ENCODE measurements at regions not wholly inside any gene's neighbourhood (a gene's known extent, or its start where the extent isn't known, plus 50 kb on each side); places are given as distances from the start of the nearest gene placed in this dataset.

DNA sequence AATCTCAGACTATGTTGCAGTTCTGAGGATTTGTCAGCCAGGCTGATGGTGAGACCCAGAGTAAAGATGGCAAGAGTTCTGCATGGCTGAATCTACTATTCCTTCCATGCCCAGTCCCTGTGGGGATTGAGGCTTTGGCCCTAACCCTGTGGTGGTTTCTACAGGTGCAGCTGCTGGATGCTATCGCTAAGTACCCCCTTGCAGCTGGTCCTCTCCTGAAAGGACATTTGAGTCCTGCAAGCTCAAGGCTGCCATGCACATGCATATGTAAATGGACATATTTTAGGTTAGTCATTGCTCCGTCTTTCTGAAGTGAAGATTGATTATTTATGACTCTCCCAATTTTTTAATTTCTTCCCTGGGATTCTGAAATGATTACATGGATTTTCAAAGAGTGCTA lies 1122.2 kb upstream of the CELF2 start:
- DNase-seq (ENCODE audit: low read depth, low spot score) (no peak), FAIRE-seq (no peak), ATAC-seq (no peak)
- ChIA-PET POLR2A (no interaction called here), RAD21 (ENCODE audit: unreplicated experiment) (no interaction called here), SMC1A (ENCODE audit: uncharacterized antibody, unreplicated experiment) (no interaction called here), CTCF (no interaction called here)
- Histone ChIP-seq H3K27me3 (replicated peaks in 1 of 2; ENCODE audit: control insufficient read depth in 2 of 2, insufficient read depth in 2 of 2, low read length in 1 of 2) (no peaks in the 10 kb centered on the region), H3K9me3 (replicated peaks; ENCODE audit: control insufficient read depth, insufficient read depth, low read length) (no peaks in the 10 kb centered on the region), H3K9ac (ENCODE audit: control insufficient read depth, insufficient read depth, low read length) (no peak overlapping the region), H3K79me2 (ENCODE audit: control insufficient read depth, insufficient read depth, low read length) (no peaks in the 10 kb centered on the region), H2AFZ (ENCODE audit: control insufficient read depth, low read depth, low read length) (no peak overlapping the region), H3K4me2 (ENCODE audit: control insufficient read depth, insufficient read depth) (no peak overlapping the region), H3K4me3 (no peak overlapping the region), H3K27ac (ENCODE audit: control insufficient read depth, insufficient read depth) (no peak overlapping the region), H3K4me1 (ENCODE audit: control insufficient read depth, insufficient read depth, low read length) (no peaks in the 10 kb centered on the region), H3K36me3 (ENCODE audit: control insufficient read depth in 2 of 2, insufficient read depth in 2 of 2, low read length in 1 of 2) (no peaks in the 10 kb centered on the region), H4K20me1 (ENCODE audit: control insufficient read depth, insufficient read depth) (no peaks in the 10 kb centered on the region)
- in situ Hi-C loops (cut with MboI) = no loop called here
- no TSS peak for BruUV-seq (replicated peaks)
- 27% methylated on average over 2 of the region's 2 CpGs for WGBS (ENCODE audit: insufficient coverage, insufficient replicate concordance, low lambda C conversion rate, missing lambda C conversion rate)
- TF ChIP-seq POLR2AphosphoS2 (IDR thresholded peaks at IDR 0.05; ENCODE audit: low read depth, low read length) (no peak), POLR2AphosphoS5 (IDR thresholded peaks at IDR 0.05; ENCODE audit: low read length) (no peak), YBX1 (IDR thresholded peaks at IDR 0.05) (no peak), CBX5 (IDR thresholded peaks at IDR 0.05; ENCODE audit: low read depth) (no peak), RCOR1 (conservative IDR thresholded peaks at IDR 0.05; ENCODE audit: low read depth, low read length) (no peak), SIX5 (IDR thresholded peaks at IDR 0.05; ENCODE audit: low read depth, low read length, severe bottlenecking) (no peak), FOXK2 (IDR thresholded peaks at IDR 0.05) (no peak), POU2F2 (IDR thresholded peaks at IDR 0.05; ENCODE audit: borderline replicate concordance, low read depth, low read length) (no peak)
- TF ChIP-seq, protein P1, sequence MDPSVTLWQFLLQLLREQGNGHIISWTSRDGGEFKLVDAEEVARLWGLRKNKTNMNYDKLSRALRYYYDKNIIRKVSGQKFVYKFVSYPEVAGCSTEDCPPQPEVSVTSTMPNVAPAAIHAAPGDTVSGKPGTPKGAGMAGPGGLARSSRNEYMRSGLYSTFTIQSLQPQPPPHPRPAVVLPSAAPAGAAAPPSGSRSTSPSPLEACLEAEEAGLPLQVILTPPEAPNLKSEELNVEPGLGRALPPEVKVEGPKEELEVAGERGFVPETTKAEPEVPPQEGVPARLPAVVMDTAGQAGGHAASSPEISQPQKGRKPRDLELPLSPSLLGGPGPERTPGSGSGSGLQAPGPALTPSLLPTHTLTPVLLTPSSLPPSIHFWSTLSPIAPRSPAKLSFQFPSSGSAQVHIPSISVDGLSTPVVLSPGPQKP (IDR thresholded peaks at IDR 0.05; ENCODE audit: low read depth, low read length) = no peak
- TF ChIP-seq, protein P2, sequence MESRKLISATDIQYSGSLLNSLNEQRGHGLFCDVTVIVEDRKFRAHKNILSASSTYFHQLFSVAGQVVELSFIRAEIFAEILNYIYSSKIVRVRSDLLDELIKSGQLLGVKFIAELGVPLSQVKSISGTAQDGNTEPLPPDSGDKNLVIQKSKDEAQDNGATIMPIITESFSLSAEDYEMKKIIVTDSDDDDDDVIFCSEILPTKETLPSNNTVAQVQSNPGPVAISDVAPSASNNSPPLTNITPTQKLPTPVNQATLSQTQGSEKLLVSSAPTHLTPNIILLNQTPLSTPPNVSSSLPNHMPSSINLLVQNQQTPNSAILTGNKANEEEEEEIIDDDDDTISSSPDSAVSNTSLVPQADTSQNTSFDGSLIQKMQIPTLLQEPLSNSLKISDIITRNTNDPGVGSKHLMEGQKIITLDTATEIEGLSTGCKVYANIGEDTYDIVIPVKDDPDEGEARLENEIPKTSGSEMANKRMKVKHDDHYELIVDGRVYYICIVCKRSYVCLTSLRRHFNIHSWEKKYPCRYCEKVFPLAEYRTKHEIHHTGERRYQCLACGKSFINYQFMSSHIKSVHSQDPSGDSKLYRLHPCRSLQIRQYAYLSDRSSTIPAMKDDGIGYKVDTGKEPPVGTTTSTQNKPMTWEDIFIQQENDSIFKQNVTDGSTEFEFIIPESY (IDR thresholded peaks at IDR 0.05) = no peak
- TF ChIP-seq, protein P3, sequence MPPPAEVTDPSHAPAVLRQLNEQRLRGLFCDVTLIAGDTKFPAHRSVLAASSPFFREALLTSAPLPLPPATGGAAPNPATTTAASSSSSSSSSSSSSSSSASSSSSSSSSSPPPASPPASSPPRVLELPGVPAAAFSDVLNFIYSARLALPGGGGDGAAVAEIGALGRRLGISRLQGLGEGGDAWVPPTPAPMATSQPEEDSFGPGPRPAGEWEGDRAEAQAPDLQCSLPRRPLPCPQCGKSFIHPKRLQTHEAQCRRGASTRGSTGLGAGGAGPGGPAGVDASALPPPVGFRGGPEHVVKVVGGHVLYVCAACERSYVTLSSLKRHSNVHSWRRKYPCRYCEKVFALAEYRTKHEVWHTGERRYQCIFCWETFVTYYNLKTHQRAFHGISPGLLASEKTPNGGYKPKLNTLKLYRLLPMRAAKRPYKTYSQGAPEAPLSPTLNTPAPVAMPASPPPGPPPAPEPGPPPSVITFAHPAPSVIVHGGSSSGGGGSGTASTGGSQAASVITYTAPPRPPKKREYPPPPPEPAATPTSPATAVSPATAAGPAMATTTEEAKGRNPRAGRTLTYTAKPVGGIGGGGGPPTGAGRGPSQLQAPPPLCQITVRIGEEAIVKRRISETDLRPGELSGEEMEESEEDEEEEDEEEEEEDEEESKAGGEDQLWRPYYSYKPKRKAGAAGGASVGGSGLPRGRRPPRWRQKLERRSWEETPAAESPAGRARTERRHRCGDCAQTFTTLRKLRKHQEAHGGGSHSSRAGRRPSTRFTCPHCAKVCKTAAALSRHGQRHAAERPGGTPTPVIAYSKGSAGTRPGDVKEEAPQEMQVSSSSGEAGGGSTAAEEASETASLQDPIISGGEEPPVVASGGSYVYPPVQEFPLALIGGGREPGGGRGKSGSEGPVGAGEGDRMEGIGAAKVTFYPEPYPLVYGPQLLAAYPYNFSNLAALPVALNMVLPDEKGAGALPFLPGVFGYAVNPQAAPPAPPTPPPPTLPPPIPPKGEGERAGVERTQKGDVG (CRISPR knock-in tag; IDR thresholded peaks at IDR 0.05) = no peak
- TF ChIP-seq, protein P4, sequence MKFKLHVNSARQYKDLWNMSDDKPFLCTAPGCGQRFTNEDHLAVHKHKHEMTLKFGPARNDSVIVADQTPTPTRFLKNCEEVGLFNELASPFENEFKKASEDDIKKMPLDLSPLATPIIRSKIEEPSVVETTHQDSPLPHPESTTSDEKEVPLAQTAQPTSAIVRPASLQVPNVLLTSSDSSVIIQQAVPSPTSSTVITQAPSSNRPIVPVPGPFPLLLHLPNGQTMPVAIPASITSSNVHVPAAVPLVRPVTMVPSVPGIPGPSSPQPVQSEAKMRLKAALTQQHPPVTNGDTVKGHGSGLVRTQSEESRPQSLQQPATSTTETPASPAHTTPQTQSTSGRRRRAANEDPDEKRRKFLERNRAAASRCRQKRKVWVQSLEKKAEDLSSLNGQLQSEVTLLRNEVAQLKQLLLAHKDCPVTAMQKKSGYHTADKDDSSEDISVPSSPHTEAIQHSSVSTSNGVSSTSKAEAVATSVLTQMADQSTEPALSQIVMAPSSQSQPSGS (IDR thresholded peaks at IDR 0.05; ENCODE audit: low read length) = no peak
- intact Hi-C loops (cut with micrococcal nuclease; ENCODE audit: unreplicated experiment) = no loop called here
